Fibroblast of skin of left quadriceps (primary cell): ENCODE measurements at regions not wholly inside any gene's neighbourhood (a gene's known extent, or its start where the extent isn't known, plus 50 kb on each side); places are given as distances from the start of the nearest gene placed in this dataset.
"Not testable (repeated sequence)": the region's sequence is repeated elsewhere in the genome, so short reads cannot be mapped to it uniquely, and the experiment has no call there.

Source experiments
- DNase-seq, 2 experiments: peaks; one replicate each; pipeline ENCODE4 v3.0.0-alpha.2; 2013; ENCODE audit warnings: low read depth in 2 of 2

DNA sequence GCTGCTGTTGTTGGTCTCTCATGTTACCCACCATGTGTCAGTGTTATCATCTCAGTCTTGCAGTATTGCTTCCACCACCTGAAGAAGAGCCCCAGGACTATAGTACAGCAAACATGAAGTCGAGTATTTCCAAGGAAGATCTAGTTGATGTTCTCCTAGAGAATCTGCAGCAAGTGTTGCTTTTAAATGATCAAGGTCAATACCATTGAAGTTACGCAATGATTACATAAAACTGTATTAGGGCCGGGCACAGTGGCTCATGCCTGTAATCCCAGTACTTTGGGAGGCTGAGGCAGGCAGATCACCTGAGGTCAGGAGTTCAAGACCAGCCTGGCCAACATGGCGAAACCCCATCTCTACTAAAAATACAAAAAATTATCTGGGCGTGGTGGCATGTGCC is 173.9 kb downstream of the TJP1 start:
- not testable (repeated sequence) for DNase-seq

DNA sequence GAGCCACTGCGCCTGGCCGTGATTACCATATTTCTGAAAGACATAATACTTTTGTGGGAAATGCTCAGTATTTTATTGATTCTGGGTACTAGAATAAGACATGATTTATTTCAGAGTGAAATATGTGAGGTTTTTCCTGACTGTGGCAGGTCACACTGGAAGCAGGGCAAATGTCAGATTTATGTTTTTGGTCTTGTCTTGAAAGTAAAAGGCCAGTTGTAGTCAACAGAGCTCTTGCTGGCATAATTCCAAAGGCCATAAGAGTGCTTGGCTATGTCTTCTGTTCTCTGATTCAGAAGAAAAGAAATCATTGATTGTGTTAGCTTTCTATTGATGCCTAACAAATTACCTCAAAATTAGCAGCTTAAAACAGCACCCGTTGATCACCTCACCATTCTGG is 176.4 kb downstream of the TJP1 start:
- no peak for DNase-seq

DNA sequence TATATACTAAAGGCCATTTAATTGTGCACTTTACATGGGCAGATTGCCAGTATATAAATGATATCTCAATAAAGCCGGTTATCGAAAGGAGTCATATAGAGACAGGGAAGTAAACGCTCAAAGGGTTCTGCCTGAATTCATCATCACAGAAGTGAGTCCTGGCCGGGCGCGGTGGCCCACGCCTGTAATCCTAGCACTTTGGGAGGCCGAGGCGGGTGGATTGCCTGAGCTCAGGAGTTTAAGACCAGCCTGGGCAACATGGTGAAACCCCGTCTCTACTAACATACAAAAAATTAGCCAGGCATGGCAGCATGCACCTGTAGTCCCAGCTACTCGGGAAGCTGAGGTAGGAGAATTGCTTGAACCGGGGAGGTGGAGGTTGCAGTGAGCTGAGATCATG is 177.9 kb downstream of the TJP1 start:
- DNase-seq, result not testable (repeated sequence)

DNA sequence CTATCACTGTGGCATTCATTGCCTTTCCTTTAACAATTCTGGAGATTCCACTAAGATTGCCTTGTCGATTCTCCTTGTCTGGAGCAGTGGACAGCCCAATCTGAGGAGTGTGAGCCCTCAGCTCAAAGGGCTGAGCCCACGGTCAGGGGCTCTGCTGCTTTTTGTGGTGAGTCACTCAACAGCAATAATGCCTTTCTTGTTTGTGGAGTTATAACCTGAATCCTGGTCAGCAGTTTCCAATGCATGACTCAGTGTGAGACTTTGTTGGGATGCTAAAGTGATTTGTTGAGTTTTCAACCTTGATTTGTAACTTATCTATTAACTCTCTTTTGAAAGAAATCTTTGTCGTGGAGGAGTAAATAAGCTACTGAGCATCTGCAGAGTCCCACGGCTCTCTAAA is 183.5 kb downstream of the TJP1 start:
- no peak for DNase-seq

DNA sequence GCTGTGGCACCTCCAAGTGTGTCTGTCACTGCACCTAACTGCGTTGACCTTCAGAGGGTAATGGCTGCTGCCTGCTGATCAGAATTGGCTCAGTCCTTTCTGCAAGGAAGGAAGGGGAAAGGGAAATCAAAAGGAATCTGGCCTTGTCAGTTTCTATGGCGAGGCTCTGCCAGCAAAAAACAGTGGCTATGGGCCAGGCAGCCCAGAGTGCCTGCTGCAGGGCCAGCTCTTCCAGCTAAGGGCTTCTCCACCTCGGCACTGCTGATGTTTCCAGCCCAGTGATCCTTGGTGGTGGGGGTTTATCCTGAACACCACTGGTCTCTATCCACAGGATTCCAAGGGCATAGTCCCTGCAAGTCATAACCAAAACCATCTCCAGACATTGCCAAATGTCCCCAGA is 184.3 kb downstream of the TJP1 start:
- no peak for DNase-seq

DNA sequence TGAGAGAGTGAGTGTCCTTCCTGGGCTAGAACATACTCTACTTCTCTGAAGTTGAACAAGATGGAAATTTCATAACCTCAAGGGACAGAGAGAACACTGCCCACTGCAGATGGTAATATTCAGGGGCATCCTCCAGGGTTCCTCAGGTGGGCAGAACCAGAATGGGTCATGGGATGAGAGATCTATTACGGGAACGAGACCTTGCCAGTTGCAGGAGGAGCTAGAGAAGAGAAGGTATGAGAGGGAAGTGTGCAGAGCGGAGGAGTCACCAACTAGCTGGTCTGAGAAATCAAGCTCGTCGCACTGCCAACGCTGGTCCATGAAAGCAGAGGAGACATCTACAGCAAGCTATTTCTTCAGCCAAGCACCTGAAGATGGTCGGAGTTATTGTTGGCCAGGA is 184.7 kb downstream of the TJP1 start:
- DNase-seq, result no peak

DNA sequence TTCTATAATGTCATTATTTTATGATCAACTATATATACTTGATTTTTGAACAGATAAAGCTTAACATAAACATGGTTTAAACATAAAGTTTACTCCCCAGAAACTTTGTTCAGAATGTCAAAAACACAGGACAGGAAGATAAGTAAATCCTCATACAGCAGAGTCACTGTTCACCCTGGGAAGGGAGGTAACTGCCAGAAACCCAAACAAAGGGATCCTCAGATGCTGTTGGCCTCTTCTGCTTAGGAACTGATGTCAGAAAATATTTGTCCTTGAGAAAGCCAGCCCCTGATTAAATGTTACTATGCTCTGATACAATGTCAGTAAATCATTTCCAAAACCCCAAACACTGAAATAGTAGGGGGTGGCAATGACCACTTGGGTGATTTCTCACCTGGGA is 185.3 kb downstream of the TJP1 start:
- no peak for DNase-seq

DNA sequence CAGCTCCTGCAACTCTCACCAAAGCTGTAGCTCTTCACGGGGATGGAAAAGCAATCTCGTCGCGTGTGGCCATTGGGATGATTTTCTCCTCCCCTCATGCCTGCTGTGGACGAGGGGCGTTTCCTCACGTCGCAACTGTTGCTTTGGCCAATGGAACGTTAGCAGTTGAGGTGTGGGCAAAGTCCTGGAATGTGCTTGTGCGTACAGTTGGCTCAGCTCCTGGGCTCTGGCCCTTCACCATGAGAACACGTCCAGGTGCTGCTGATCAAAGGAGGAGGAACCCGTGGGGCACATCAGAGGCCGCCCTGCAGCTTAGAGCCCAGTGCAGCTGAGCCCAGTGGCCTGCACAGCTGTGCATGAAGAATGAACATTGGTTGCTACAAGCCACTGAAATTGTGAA is 186.1 kb downstream of the TJP1 start:
- DNase-seq, result no peak

DNA sequence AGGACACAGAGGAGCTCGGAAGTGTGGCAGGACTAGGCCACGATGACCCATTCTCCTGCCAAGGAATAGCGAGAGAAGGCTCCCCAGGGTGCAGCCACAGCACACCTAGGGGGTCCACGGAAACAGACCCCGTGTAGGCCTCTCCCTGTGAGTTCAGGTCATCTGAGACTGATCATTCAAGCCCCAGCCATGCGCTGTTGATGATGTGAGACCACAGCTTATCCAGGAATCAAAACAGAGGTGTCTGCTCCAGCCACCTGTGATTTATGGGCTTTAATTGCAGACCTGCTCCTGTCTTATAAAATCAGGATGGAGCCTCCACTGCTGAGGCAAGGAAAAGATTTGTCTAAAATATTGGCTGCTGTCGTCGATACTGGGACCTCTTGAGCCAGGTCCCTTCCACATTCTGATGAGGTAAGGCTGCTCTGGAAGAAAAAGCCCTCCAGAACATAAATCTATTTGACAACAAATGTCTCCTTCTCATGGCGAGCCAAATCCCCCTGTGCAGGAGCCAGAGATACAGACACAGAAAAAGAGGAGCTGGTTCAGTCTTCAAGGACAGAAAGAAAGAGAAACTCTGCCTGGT is 186.7 kb downstream of the TJP1 start:
- no peak for DNase-seq

DNA sequence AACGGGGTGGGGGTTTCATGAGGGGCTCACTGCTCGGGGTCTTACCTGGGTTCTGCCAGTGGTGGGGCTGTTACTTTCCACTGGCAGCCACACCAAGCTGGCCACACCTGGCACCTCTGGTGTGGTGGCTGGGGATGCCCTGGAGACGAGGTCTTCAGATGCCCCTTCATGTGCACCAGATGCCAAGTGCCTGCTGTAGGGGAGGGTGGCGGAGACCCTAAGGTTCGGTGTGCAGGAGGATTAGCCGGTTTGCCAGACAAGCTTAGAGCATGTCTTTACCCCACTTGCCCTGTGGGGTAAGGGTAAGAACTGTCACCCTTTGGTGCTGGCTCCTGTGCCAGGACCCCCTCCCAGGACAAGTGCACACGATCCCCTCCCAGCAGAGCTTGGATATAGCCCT is 188.3 kb downstream of the TJP1 start:
- DNase-seq, result no peak

DNA sequence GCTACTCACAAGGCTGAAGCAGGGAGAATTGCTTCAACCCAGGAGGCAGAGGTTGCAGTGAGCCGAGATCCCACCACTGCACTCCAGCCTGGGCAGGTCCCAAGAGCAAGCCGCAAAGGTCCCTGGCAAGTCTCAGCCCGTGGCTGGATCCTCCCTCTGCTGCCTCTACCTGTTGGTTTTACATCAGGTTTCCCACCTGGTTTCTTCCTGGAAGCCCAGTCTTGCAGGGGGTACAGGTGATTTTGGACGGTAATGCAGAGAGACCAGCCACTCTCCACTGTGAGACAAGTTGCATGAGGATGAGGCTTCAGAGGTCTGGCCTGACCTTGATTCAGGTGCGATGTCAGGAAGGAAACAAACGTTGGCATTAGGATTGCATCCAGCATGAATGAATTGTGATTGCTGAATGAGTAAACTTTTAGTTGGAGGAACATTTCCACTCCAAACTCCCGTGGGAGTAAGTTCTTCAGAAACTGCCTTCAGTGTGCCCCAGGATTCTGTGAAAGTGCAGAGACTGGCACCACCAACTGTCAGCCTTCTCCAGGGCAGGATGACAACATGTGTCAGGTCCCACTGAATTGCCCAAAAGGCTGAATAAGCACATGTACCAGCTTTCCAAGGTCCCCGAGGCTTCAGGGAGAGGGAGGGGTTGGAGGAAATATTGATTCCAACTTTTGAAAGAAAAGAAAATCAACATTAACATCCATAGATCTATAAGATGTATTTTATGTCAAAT is 189.4 kb downstream of the TJP1 start:
- DNase-seq, result no peak

DNA sequence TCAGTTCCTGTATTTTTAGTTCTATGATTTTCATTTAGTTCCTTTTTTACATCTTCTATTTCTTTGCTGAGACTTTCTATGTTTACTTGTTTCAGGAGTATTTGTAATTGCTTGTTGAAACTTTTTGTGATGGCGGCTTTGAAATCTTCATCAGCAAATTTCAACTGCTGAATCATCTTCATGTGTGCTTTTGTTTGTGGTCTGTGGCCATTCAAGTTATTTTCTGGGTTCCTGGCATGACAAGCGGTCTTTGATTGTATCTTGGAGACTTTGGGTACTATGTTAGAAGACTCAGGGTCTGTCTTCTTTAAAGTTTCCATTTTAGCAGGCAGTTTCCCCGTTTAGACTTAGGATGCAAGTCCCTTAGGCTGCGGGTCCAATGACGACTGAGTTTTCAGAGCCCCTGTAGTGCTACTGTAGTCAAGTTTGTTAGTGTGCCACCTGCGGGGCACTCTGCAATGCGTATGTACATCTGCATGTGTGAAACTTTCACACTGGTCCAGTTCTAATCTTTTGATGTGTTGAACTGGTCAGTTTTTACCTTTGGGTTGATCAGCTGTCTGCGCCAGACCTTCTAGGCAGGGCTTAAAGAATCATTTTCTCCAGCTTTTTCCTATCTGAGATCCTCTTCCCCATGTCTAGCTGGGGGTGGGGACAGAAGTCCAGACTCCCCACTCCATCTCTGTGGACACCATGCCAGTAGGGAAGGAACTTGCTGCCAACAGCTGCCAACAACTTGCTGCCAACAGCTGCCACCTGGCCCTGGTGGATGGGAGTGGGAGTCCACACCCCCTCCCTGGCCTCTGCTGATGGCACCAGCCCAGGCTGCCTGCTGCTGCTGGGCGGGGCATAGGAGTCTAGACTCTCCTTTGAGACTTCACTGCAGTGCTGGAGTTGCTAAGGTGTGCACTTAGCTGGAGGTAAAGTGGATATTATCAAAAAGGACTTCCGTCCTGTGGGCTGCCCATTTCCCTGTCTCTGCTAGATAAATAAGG is 190.9 kb downstream of the TJP1 start:
- no peak for DNase-seq

DNA sequence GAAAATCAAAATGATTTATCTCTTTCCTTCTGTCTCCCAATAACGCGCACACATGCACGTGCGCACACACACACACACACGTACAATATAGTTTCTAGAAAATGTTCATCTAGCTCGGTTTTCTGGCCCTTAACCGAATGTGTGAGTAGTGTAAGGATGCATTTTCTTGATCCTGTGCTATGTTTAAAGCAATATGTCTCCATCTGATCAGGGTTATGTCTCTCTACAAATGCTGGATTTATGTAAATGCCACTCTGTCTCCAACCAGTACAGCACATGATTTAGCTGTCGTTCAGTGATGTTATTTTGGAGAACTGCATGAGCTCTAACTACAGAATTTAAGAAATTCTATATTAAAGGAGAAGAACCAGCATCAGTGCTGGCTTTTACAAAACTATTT is 198.0 kb downstream of the TJP1 start:
- DNase-seq, result no peak

DNA sequence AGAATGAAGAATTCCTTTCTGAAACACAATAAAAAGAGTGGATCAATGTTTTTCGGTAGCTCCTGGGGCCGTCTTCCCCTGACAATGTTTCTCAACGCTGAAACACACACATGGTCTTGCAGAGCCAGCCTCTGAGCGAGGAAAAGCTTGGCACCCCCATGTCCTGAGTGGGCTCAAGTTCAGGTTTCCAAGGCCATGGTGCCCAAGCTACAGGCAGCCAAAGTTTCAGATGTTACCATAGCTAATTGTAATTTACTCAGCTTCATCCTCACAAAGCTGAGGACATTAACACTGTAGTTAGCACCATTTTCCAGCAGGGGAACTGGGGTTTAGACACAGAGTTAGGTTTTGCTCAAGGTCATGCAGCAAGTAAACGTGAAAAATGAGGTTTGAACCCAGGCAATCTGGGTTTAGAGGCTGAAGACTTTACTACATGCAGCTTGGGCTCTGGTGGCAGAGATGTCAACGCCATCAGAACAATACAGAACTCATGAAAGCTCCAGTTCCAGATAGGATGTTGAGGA is 199.1 kb downstream of the TJP1 start:
- no peak for DNase-seq

DNA sequence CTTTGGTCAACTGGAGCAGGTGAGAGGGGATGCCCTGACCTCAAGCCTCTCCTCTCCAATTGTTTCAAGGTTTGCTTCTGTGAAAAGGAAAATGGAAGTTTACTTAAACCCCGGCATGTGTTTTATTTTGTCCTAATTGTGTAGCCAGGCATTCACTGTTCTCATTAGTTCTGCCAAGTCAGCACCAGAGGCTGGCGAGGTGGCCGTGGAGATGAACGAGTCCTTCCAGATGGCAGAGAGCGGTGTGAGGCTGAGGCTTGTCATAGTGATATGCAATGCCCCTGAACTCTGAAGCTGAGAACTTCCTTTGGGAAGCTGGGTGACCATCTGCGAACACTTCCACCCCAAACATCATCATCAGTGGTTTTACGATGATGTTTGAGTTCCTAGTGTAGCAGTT is 199.6 kb downstream of the TJP1 start:
- DNase-seq, result no peak

DNA sequence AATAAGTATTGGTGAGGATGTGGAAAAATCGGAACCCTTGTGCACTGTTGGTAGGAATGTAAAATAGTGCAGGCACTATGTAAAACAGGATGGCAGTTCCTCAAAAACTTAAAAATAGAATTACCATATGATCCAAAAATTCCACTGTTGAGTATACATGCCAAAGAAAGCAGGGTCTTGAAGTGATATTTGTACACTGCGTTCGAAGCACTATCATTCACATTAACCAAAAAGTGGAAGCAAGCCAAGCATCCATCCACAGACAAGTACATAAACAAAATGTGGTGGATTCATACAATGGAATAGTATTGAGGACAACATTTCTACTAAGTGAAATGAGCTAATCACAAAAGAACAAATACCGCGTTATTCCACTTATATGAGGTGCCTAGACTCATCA is 200.7 kb downstream of the TJP1 start:
- no peak for DNase-seq

DNA sequence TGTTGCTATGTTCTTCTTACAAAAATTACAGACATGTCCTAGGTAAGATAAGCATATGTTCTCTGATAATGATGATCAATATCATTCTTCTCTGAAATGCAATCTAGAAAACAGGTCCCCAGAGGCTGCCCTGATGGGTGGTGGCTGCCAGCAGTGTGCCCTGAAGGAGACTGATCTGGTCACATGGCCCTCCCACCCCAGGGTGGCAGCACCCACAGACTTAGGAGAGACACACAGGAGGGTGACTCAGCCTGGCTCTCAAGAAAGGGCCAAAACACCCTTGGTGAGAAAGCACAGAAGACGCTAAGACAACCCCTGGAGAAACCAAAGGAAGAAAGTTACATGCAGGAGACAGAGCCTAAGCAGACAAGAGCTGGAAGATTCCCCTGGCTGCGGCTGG is 203.7 kb downstream of the TJP1 start:
- DNase-seq, result no peak

DNA sequence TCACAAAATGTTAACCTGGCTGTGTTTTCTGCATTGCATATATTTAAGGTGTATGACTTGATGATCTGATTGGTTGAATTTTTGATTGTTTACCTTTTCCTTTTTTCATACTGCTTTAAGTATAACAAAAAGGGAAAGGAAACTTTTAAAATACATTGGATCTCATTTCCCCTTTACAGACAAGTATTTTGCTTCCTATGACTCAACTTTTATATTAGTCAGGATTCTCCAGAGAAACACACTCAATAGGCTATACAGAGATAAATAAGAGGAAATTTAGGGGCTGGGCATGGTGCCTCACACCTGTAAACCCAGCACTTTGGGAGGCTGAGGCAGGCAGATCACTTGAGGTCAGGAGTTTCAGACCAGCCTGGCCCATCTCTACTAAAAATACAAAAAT is 205.8 kb downstream of the TJP1 start:
- no peak for DNase-seq

DNA sequence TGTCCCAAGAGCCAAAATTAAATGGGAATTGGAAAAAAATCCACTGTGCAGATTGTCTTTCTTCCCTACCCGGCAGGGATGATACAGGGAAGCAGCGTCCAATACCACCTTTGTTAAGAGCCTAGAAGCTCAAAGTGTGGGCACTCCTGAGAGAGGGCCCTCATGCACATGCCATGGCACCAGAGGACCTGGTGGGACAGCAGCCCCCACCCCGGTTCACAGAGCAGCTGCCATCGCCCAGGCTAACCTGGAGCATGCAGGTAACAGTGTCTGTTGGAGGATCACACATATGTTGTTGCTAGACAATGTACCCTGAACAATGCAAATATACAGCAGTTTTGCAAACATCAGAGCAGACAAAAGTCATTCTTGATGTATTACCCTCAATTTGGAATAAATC is 206.5 kb downstream of the TJP1 start:
- DNase-seq, result no peak

DNA sequence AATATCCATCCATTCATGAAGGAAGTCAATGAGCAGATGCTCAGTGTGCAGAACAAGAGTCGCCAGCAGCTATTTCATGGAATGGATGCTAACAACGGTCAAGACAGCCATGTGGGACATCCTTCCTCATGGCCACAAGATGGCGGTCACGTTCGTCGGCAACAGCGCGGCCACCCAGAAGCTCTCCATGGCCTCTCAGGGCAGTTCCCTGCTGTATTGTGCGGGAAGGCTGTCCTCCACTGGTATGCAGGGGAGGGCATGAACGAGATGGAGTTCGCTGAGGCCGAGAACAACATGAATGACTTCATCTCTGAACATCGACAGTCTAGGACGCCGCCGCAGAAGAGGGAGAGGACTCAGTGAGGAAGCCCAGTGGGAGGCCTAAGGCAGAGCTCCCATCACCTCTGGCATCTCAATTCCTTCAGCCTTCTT is 208.3 kb downstream of the TJP1 start:
- DNase-seq, result no peak

DNA sequence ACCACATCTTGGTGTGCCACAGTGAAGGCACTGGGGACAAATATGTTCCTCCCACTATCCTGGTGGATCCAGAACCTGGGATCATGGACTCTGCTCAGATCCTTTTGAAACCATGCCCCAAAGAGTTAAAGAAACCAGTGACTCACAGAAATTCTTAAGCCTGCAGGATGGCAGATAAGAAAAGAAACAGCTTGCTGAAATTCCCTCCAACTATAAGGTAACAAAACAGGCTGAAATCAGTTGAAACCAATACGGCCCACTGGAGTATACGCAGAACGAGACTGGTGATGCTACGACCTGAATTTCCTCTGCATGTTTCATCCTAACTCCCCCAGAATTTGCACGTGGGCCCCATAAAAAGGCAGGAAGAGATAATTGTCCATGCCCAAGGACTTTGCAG is 209.6 kb downstream of the TJP1 start:
- DNase-seq, result no peak

DNA sequence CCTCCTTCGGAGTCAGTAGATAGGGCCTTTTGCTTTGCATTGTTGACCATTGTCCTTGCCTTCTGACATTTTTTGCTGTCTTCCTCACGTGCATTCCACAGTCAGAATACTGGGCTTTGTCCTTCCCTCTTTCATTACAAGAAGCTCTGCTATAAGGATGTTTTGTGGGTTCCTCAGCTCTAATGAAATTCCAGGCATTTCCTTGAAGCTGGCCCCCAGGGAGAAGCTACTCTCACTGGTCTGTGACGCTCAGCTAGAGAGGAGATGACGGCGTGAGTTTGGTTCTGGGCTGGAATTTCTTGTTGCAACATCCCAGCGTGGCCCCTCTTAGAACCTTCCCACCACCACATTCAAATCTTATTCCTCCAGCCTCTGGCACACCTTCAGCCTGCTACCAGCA is 210.2 kb downstream of the TJP1 start:
- peak; percentile 93 for DNase-seq
